HUDEP-2 (cell line): ENCODE measurements at regions not wholly inside any gene's neighbourhood (a gene's known extent, or its start where the extent isn't known, plus 50 kb on each side); places are given as distances from the start of the nearest gene placed in this dataset.

Experiments
- DNase-seq, 76 experiments: peaks; one replicate each; lab custom pipeline; 2025; ENCODE audit not compliant: unreplicated experiment in 76 of 76; lab: John Stamatoyannopoulos, UW

GRCh38 chr5:120738568-120738967, 274.5 kb downstream of the PRR16 start:
- no peak for DNase-seq

- no peak for DNase-seq
Observed at GRCh38 chr5:120740989-120741388, 276.9 kb downstream of the PRR16 start.

GRCh38 chr5:120748474-120748873, 284.4 kb downstream of the PRR16 start:
- DNase-seq = no peak

DNA sequence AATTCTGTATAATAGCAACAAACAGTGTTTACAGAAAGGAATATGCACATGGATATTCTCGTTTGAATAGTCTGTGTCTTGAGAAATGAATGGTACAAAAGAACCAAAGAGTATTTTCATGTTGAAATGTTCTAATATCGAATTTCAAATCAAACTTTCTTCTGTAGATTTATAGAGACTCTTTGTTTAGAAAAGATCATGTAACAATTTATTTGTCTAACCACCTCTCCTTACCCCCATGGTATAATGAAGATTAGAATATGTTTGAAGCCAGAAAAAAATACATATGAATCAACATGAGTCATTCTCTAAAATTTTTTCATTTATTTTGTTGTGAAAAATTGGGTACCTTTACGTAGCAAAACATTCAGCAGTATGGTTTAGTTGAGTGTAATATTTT, 285.6 kb downstream of the PRR16 start:
- DNase-seq = no peak

GRCh38 chr5:120759587-120759986, 295.5 kb downstream of the PRR16 start:
- no peak for DNase-seq

- DNase-seq = no peak
Observed at GRCh38 chr5:120761986-120762385, 297.9 kb downstream of the PRR16 start.

DNA sequence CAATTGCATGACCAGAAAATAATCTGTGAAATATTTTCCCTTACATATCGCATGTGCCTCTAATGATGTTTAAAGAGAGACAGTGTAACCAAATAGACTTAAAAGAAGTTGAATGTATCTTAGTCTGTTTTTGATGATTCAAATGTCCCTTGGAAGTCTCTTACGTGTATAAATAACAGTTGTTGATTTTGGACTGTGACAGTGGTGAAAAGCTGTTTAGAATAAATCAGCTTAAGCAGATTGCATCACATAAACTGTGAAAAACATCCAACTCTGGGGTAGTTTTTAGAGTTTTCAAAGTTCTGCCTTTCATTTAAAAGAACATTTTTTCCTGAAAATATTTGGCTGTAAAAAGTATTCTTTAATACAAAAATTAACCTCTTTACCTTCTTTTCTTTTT, 301.1 kb downstream of the PRR16 start:
- DNase-seq = no peak

DNA sequence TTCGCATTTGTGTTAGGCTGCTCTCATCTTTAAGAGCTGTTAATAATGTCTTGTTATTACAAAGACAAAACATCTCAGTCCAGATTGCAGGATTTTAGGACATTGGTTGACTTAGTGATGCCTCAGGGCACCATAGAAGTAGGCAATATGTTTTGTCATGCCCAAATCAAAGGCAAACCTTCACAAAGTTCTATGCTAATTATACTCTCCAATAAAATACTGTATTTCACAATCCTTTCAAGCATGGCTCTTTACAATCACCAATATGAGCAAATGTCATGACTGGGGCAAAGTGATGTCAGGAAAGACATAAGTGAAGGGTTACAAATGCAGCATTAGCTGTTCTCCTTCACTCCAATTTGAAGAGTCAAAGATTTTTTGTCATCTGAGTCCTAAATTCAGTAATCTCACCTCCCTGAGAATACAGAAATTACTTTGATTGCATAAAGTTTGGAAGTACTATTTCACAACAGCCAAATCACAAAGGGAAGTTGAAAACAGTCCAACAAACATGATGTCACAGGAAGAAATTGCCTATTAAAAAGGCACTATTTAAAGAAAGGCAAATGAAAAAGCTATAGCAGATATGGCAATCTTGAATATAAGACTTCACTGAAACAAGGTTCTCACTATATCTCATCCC, 303.2 kb downstream of the PRR16 start:
- no peak for DNase-seq

- DNase-seq = no peak
Observed at GRCh38 chr5:120769312-120769872, 305.3 kb downstream of the PRR16 start.

GRCh38 chr5:120771202-120771601, 307.1 kb downstream of the PRR16 start:
- DNase-seq = no peak

- no peak for DNase-seq
Observed at GRCh38 chr5:120778491-120779484, 314.7 kb downstream of the PRR16 start.

DNA sequence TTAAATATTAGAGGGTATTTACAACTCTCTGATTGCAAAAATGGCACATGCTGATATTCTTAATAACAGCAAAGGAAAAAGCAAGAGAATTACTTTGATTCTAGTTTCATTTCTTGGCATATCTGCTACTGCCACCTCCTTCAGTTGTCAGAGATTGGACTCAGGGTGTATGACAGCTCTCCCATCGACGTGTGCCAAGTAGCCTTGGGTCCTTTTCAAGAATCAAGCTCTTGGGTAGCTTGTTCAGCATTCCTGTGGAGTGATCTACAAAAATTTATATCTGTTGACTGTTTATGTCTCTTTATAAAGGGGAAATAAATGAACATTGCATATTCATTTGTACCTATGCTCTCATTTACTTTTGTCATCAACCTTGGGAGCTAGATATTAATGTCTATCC, 315.6 kb downstream of the PRR16 start:
- no peak for DNase-seq

DNA sequence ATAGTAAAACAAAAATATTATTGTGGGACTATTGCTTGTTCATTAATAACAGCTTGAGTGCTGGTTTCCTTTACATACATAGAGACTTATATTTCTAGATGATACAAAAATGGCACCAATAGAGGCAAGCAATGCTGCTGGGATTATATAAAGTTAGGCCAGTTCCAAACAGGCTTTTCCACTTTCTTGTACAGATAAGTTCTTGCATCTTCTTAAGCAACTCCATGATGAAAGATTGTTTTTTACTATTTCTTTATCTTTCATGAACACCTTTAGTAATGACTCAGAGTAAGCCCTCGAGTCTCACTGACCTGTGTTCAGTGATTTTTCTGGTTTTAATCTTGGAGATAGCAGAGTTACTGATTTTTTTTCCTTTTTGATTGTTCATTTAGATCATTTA, 324.4 kb downstream of the PRR16 start:
- DNase-seq = no peak

- no peak for DNase-seq
Observed at GRCh38 chr5:120789918-120790317, 325.8 kb downstream of the PRR16 start.

GRCh38 chr5:120790339-120790738, 326.2 kb downstream of the PRR16 start:
- DNase-seq = no peak

- no peak for DNase-seq
Observed at GRCh38 chr5:120792477-120792876, 328.4 kb downstream of the PRR16 start.

DNA sequence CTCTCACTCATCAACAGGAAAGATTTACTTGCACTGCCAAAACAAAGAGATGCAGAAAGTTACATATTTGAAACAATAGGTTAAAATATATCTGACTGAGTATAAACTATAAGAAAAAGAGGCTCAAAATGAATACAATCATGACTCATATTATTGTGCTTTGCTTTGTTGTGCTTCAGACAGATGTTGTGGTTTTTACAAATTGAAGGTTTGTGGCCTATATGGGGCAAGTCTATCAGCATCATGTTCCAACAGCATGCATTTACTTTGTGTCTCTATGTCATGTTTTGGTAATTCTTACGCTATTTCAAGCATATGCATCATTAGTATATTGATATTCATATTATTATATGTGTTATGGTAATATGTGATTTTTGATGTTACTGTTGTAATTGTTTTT, 330.0 kb downstream of the PRR16 start:
- DNase-seq = no peak

GRCh38 chr5:120803282-120803681, 339.2 kb downstream of the PRR16 start:
- no peak for DNase-seq

- DNase-seq = no peak
Observed at GRCh38 chr5:120805131-120805530, 341.0 kb downstream of the PRR16 start.

GRCh38 chr5:120806202-120806601, 342.1 kb downstream of the PRR16 start:
- no peak for DNase-seq

- DNase-seq = no peak
Observed at GRCh38 chr5:120808135-120808534, 344.0 kb downstream of the PRR16 start.

DNA sequence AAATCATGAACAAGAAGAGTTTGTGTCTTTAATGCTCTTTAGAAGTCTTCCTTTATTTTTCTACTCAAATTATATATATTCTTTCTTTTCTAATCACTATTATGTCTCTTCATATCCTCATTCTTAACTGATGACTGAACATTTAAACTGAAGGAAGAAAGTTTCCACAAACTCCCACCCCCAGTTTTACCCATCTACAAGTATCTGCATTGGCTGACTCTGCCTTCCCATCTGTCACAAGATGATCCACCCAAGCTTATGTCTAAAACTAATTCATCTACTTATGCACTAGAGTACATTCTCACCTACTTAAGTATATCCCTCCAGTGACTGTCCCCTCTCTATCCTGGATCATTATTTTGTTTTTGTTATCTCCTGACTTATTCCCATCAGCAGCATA, 344.5 kb downstream of the PRR16 start:
- no peak for DNase-seq
